Stimulated activated CD8-positive, alpha-beta memory T cell treated with anti-CD3 and anti-CD28 coated beads, Interleukin-12 subunit alpha, Interleukin-12 subunit beta, amount 100 ng/mL, for 4 hours (primary cell): ENCODE measurements at regions not wholly inside any gene's neighbourhood (a gene's known extent, or its start where the extent isn't known, plus 50 kb on each side); places are given as distances from the start of the nearest gene placed in this dataset.

Experiments used
- DNase-seq: peaks from one replicate; pipeline ENCODE4 v3.0.0-alpha.2; 2020; ENCODE audit warnings: low read depth

DNA sequence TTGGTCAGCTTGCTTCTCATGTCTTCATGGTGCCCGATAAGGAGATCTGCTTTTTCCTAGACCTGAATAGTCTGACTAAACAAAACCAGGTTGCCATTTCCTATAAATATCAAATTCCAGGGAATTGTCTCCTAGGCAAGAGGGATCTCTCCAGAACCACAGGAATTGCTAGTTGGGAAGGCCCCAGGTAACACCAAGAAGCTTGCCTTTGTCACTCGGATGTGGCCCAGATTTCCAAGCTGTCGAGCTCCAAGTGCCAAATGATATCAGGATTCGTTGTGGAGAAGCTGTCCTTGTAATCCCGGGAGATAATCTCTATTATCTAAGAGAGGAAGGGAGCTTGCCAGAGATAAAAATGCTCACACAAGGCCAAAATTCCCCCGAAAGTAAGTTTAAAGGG, 1288.5 kb upstream of the AUTS2 start:
- DNase-seq: no peak

DNA sequence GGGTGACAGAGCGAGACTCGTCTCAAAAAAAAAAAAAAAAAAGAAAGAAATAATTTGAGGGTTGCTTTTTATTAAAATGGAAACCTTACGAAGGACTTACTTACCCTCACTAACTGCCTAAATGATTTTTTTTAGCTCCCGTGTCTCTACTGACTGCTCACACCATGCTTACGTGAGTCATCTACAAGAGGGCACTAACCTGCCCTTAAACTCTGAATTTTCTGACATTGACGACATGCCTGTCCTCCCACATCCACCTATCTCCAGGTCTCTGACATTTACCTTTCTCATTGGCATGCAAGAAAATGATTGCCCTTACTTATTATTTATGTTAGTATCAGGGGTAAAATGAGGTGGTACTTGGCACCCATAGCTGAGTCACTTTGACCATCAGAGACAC, 1286.3 kb upstream of the AUTS2 start:
- no peak for DNase-seq

DNA sequence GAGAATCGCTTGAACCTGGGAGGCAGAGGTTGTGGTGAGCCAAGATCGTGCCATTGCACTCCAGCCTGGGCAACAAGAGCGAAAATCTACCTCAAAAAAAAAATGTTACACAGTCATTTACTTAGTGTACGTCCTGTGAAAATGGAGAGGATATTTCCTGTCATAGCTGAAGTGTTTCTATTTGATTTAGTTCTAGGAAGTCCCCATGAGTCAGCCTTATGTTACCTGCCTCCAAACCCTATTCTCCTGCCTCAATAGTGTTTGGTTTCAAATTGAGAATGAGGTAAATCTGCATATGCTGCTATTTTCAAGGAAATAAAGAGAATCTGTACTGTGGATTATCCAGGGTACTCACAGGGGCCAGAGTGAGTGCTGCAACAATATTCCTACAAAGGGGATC, 1284.5 kb upstream of the AUTS2 start:
- DNase-seq: no peak

DNA sequence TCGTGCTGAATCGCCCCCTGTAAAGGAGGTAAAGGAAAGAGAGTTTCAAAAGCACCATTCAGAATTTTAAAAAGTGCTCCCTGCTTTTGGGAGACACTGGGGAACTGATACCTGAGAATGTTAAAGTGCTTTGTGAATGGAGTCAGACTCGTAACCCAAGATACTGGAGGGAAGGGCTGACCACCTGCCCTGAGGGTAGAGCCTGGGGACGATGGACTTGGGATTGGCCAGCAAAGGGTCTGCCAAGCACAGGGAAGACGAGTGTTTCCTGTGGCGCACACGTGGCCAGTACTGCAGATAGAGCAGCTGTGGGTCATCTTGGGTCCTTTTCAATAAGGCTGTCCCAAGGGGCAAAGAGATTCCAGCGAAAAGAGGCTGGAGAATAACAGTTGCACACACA, 1284.1 kb upstream of the AUTS2 start:
- DNase-seq: no peak

DNA sequence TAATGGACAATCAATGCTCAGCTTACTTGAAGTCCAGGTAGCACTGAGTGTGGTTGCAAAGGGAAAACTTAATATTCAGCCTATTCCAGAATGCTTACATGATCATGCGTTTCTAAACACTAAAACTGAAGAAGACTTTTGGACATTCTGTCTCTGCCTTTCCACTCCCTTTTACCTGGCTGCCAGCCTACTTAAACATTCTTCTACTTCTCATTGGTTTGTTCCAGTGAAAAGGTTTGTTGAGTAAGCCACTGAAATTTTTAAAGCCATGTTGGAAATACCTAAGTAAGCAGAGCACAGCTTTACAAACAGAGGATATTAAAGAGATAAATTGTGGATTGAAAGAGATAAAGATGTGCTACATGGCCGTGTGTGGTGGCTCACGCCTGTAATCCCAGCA, 1280.8 kb upstream of the AUTS2 start:
- no peak for DNase-seq

DNA sequence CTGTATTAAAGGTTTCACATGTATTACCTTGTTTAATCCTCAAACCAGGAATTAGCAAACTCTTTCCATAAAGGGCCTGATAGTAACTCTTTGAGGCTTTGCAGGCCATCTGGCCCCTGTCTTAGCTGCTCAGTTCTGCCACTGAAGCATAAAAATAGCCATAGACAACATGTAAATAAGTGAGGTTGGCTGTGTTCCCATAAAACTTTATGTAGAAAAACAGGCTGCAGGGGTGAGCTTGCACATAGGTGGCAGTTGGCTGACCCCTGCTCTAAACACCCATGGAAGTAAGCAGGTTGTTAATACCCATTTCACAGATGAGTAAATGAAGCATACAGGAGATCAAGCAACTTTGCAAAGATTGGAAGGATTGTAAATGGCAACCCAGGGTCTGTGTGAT, 1279.2 kb upstream of the AUTS2 start:
- DNase-seq: no peak

DNA sequence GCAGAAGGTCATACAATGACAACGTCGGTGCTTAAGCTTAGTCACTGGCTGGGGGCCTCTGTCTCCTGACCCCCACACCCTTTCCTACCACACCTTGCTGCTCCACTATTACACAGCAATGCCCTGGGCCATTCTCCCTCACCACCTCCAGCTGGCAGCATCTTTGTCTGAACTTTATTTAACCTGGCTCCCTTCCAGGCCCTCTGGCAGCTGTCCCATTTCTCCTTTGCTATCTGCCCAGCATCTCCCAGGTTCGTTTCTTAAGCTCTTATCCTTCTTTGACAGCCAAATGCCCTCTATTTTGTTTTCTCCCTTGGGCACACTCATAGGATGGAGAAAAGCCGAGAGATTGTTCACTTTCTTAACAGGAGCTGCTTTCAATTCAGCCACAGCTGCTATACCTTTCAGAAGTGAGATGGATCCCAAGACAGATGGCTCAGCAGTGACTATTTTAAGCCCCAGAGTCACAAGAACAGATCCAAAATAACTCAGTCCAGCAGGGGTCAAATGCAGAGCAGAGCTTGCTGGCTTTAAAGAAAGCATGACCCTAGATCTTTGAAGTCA, 1277.1 kb upstream of the AUTS2 start:
- no peak for DNase-seq

DNA sequence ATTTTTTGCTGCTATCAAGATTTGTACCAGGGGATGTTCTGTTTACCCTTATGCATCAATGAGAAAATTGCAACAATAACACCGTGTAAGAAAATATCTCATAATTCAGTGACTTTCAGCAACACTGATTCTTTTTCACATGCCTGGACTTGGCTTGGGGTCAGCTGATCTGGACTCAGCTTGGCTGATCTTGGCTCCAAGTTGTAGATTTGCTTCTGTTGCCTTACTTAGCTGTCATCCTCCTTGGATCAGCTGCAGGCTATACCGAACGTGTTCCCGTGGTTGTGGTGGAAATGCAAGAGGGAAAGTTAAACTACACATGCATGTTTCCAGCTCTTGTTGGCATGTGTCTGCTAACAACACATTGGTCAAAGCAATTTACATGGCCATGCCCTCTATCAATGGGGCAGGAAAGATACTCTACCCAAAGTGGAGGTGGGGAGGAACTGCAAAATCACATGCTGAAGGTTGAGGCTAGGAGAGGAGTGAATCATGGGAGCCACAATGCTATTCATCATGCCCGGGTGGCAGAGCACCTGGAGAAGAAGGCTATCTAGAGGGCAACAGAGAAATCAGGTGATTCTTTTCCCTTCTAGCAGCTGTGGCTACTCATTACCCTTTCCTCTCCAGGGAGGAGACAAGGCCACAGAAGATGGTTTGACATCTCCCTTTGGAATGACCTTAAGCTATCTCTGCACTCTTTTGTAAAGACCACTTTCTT, 1276.3 kb upstream of the AUTS2 start:
- no peak for DNase-seq

DNA sequence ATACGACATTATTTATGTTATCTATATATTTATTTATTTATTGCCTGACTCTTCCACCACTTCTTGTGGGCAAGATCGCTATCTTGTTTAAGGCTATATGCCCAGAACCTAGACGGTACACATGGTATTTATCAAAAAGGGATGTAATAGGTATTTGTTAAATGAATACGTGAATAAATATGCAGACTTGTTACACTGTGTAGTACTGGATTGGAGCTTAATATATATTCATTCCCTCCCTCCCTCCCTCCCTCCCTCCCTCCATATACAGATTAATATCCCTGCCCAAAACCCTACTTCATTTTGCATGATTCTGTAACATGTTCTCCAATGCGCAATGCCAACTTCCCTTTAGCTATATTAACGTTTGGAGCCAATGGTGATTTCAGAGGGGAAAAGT, 1273.7 kb upstream of the AUTS2 start:
- DNase-seq: no peak

DNA sequence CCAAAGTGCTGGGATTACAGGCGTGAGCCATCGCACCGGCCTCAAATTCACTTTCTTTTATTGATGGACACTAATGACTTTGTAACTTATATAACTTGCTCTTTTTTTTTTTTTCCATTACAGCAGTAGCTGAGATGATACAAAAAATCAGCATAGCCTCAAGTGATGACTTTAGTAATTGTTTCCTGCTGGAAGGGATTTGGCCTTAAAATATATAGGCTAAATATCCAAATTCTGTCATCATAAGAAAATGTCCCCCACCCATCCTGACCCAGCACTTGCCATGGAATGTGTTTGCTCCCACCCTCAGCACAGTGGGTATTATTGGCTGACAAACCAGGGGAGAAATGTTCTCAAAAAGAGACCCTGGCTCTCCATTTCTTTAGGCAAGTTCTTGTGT, 1264.1 kb upstream of the AUTS2 start:
- DNase-seq: no peak

DNA sequence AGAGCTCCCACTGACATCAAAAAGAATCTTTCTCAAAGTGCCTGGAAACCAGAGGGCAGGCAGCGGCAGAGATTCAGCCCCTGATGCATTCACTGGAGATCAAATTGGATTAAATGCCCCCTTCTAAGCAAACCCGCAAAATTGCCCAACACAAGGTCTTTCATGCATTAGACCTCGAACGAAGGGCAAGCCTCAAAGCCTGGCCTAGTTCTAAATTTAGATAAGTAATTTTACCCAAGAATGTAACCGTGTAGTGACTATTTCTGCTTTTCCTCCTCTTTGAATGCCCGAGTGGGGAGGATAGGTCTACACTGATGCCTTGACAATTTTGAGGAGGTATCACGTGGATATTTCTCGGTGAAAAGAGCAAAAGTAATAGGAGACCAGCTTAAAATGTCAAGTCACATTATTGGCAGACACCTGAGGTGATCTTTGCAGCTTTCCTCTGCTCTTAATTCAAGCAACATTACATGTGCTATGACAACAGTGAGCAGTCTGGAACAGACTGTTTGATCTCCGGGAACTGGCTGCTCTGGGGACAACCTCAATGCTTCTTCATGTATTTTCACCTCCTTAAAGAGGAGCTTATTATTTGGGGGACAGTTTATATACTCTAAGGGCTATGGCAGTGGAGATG, 1263.5 kb upstream of the AUTS2 start:
- no peak for DNase-seq

DNA sequence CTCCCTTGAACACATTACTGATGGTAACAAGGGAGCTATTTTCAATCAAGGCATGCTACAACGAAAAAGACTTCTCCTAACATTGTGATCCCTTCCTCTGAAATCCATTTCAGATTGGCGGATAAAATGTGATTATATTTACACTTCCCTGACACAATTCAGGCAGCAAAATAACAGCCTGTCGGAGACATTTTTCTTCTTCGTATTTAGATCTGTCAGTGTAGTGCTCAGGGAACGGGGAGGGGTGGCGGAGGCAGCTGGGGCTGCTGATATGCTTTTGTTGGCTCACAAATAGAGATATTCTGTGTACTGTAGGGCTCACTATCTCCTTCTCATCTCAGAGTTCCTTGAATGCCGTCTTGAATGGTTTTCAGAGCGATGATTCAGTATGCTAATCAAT, 1261.7 kb upstream of the AUTS2 start:
- no peak for DNase-seq

DNA sequence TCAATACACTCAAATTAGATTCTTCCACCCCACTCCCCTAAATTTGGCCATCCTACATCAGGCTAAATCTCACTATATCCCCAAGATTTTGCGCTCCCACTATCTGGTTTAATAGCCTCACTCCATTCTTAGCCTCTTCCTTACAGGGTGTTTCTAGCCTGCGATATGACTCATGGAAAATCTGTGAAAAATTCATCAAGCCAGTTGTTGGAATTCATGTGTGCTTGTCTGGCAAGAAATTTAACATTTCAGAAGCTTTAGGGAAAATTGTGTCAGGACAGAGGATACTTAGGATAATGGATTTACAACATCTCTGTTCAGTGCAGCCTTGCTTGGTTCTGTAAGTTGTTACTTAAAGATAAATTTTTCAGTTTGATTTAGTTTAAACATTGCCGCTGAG, 1249.9 kb upstream of the AUTS2 start:
- no peak for DNase-seq

DNA sequence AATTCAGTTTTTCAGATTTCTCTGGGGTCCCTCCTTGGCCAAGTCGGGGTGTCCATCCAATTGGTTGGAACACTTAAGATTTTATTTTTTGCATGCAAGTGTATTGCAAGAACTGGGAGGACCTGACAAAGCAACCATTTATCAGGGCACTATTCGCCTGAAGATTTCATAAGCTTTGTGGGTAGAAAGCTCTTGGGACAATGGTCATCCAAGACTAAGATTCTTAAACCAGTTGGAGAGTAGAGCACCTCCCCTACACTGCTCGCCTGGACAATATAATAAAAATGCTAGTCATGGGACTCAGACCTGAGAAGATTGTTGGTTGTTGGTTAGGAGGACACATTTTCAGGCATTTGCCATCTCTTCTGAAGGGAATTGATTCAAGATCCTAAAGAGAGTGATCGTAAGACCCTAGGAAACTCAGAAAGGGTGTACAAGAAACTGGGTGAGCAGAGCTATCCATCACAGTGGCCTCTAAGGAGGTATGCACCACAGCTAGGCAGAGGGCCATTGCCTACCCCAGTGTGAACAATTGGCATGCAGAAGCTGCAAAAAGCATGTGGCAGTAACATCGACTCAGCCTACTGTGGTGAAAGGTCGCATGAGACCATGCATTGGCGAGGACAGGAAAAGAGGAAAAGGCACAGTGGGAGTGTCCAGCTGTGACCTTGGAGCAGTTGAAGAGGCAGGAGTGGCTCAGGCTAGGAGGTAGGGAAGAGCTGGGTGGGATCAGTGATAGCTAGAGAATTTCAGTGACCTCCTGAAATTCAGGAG, 1235.3 kb upstream of the AUTS2 start:
- no peak for DNase-seq

DNA sequence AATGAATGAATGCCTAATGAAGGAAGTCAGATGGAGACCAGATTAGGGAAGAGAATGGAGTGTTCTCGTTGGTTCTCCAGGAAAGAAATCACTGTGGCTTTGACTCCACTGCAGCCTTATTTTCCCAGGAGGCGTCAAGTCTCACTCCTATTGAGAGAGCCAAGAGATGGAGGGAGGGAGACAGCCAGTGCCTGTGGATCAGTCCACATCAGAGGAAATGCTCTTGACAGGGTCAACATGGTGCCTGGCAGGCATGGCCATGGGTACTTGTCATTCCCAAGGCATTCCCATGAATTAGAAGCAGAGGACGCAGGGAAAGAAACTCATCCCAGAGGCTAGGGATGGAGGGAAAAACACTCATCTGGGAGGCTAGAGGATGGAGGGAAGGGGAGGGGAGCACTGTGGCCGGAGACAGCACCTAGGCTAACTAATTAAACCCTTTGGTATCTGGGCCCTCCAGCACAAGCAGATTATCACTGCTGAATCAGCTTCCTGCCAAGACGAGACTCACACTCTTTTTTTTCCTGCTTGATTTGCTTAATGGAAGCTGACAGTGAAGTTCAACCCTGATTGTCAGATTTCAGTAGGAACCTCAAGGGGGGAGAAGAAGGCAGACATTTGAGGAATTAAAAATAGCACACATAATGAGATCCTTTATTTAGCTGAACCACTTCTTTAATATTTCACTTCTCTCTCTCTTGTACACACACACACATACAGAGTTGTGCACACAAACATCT, 1233.2 kb upstream of the AUTS2 start:
- no peak for DNase-seq

DNA sequence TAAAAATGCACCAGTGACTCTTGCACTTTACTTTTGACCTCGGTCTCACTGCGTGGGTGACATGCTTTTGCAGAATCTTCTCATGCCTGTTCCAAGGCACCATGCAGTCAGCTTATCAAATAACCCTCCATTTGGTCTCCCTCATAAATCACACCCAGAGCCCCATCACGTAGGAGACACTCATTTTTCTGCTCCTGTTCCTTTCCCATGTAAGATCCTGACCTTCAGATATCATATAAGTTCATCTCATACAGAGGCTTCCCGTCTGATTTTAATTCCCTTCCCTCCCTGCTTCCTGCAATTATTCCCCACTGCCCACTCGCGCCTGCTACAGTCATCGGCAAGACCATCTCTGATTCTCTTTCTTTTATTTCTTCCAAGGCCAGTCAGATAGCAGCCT, 1226.3 kb upstream of the AUTS2 start:
- DNase-seq: no peak

DNA sequence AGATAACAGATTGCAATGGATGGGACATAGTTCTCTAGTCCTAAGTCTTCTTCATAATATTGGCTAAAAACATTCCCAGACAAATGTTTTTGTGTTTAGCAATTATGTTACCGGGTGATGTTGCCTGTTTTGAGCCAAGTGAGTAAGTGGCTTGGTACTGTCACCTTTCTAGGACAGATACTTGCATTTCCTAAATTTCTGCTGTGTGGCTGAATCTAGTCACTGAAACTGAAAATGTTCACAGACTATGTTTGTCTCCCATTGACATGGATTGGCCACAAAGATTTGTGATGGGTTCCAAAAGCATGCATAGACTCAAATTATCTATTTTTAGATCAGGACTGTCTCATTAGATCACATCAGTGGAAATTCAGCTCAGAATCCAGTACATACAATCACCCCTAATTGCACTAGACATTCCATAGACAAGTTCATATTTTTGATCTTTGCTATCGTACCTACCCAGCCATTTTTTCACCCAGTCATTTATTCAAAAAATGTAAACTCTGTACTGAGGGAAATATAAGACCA, 1222.1 kb upstream of the AUTS2 start:
- no peak for DNase-seq

DNA sequence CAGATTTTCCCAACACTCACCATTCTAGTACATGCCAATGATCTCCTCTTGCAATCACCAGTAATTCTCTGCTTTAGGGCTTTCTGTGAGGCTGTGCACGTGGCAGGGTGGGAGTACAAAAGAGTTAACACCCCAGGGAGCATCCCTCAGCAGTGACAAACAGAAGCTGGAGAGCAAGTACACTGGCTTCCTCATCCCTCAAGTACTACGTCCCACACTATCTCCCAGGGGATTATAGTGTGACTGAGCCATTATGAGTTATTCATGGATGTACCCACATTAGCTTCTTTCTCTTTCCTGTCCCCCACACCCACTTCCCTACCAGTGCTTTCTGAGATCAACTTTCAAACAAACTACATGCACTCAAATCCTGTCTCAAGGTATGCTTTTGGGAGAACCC, 1216.5 kb upstream of the AUTS2 start:
- no peak for DNase-seq

DNA sequence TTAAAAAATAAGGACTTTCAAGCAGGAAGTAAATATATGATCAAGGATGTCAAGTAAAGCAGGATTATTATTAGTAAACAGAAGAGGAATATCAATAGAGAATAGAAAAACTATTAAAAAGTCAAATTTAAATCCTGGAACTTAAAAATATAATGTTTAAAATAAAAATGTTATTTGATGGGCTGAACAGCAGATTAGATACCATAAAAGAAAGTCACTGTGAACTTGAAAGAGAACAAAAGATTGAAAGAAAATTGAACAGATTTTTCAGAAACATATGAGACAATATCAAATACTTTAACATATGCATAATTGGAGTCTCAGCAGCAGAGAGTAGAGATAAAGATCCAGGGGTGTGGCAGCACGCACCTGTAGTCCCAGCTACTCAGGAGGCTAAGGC, 1213.7 kb upstream of the AUTS2 start:
- DNase-seq: no peak

DNA sequence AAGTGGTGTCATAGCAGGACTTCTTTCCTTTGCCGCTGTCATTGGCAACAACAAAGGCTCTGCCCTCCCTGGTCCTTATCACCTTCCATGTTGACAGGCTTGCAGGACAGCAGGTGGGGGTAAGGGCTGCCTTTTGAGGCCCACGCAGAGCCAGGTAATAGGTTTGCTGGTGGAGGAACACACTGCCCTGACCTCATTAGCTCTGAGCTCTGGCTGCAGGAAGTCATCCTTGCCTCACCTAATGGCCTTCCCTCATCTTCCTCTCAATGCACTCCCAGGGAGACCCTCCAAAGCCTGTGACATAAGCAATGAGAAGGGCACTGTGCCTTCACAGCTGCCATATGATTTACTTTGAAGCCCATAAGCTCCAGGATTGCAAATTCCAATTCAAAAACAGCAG, 1205.2 kb upstream of the AUTS2 start:
- no peak for DNase-seq

DNA sequence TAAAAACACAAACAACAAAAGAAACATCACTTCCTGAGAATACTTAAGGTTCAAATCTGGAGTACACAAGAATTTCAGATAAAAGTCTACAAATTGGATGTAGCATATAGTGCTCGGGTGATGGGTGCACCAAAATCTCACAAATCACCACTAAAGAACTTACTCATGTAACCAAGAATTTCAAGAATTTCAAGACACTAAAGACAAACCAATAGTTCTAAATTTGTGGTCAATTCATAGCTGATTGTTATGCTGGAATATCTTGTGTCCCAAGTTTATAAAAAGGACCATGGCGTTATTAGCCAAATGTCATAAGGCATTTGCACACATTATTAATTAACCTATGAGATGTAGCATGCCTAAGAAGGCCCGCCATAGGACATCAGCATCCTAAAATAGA, 1204.1 kb upstream of the AUTS2 start:
- DNase-seq: no peak

DNA sequence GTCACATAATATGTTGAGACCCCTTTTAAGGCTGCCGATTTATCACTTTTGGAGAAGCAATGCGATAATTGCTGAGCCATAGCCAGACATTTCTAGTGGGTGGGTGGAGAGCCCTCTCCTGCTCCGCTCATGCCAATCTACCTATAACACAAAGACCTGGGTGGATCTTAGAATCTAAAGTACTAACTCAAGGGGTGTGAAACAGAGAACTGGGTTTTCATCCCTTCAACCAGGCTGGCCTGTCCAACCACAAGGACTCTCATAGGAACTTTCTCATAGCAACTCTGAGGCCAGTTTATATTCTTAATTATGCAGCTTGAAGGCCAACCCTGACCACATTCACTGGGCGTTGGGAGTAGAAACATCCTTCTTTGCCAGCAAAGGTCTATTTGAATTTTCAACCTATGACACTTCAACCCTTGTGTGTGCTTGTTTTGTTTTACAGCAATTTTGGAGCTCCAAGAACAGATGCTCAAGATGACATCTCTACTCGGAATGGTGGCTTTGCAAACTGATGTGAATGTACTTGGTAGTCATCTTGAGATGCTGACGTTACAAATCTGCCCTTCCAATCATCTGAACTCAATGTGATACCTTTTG, 1198.2 kb upstream of the AUTS2 start:
- no peak for DNase-seq
